ENCODE measurements at regions not wholly inside any gene's neighbourhood (a gene's known extent, or its start where the extent isn't known, plus 50 kb on each side); places are given as distances from the start of the nearest gene placed in this dataset.

- Histone ChIP-seq H3K27me3 (no peaks in the 10 kb centered on the region), H3K36me3 (no peaks in the 10 kb centered on the region), H3K4me3 (no peak overlapping the region), H3K4me1 (no peaks in the 10 kb centered on the region), H3K27ac (no peak overlapping the region), H3K9me3 (no peaks in the 10 kb centered on the region)
- no peak for DNase-seq
- ATAC-seq = no peak
- TF ChIP-seq CTCF (IDR thresholded peaks at IDR 0.05) = no peak
- intact Hi-C loops (cut with DNase I) = no loop called here
These were observed 717.3 kb upstream of the CHD1 start for GRCh38 chr5:99646011-99646647.

- Histone ChIP-seq H3K27me3 (no peaks in the 10 kb centered on the region), H3K4me3 (no peak overlapping the region), H3K9me3 (no peaks in the 10 kb centered on the region), H3K27ac (no peak overlapping the region), H3K4me1 (no peaks in the 10 kb centered on the region), H3K36me3 (no peaks in the 10 kb centered on the region)
- ATAC-seq (no peak), DNase-seq (no peak)
- intact Hi-C loops (cut with DNase I) = no loop called here
- no peak for TF ChIP-seq CTCF (IDR thresholded peaks at IDR 0.05)
These were observed 716.0 kb upstream of the CHD1 start for GRCh38 chr5:99644822-99645221.

- Histone ChIP-seq H3K4me3 (no peak overlapping the region), H3K9me3 (no peaks in the 10 kb centered on the region), H3K27ac (no peak overlapping the region), H3K36me3 (no peaks in the 10 kb centered on the region), H3K27me3 (no peaks in the 10 kb centered on the region), H3K4me1 (no peaks in the 10 kb centered on the region)
- no peak for TF ChIP-seq CTCF (IDR thresholded peaks at IDR 0.05)
- DNase-seq (no peak), ATAC-seq (no peak)
- intact Hi-C loops (cut with DNase I) = no loop called here
These were observed 711.8 kb upstream of the CHD1 start for GRCh38 chr5:99640646-99641045.

- intact Hi-C loops (cut with DNase I) = no loop called here
- no peaks in the 10 kb centered on the region for H3K36me3 ChIP-seq
- H3K27ac ChIP-seq = no peak overlapping the region
- no peak for TF ChIP-seq CTCF (IDR thresholded peaks at IDR 0.05)
- no peaks in the 10 kb centered on the region for H3K27me3 ChIP-seq
- no peaks in the 10 kb centered on the region for H3K9me3 ChIP-seq
- ATAC-seq (no peak), DNase-seq (no peak)
- no peaks in the 10 kb centered on the region for H3K4me1 ChIP-seq
- H3K4me3 ChIP-seq = no peak overlapping the region
These were observed 711.1 kb upstream of the CHD1 start for GRCh38 chr5:99639905-99640304.

- intact Hi-C loops (cut with DNase I) = no loop called here
- no peaks in the 10 kb centered on the region for H3K27me3 ChIP-seq
- DNase-seq (no peak), ATAC-seq (no peak)
- TF ChIP-seq CTCF (IDR thresholded peaks at IDR 0.05) = no peak
- no peaks in the 10 kb centered on the region for H3K36me3 ChIP-seq
- no peaks in the 10 kb centered on the region for H3K9me3 ChIP-seq
- no peaks in the 10 kb centered on the region for H3K4me1 ChIP-seq
- H3K27ac ChIP-seq = no peak overlapping the region
- no peak overlapping the region for H3K4me3 ChIP-seq
These were observed 707.9 kb upstream of the CHD1 start for GRCh38 chr5:99636663-99637062.
